Pons (tissue), 1 donor: ENCODE measurements at regions not wholly inside any gene's neighbourhood (a gene's known extent, or its start where the extent isn't known, plus 50 kb on each side); places are given as distances from the start of the nearest gene placed in this dataset.

ENCODE experiments used
- DNase-seq: peaks from one replicate; pipeline ENCODE4 v3.0.0-alpha.2; 2016; ENCODE audit warnings: low spot score

DNA sequence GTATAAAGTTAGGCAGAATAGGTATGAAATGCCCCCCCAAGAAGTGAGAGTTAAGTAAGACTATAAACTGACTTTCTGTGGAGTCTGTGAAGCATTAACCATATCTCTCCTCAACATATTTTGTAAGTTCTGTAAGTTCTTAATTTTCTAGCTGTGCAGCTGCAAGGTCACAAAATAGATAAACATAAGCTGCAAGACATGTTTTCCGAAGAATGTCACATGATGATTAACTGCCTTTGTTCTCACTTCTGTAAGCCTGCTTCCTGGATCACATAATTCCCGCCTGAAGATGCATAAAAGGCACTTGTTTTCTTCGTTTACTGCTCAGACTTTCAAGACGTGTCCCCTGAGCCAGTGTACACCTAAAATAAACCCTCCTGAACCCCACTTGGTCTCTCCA is 292.9 kb upstream of the AMELY start:
- DNase-seq = no peak

DNA sequence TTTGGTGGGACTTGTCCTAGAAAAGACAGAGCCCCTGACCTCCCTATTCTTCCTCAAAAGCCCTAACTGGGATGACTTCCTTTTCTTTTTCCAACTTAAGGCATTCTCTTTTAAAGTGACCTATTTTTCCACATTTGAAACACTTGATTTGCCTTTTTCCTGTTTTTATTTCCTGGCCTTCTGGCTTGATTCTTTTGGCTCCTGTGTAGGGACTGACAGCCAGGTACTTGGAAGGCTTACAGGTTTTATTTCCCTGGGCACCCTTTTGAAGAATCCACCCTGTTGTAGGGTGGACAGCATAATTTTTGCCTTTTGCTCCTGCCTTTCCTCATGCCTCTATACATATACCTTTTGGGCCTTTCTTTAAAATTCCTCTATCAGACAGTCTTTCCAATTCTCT is 271.0 kb upstream of the AMELY start:
- DNase-seq = no peak

DNA sequence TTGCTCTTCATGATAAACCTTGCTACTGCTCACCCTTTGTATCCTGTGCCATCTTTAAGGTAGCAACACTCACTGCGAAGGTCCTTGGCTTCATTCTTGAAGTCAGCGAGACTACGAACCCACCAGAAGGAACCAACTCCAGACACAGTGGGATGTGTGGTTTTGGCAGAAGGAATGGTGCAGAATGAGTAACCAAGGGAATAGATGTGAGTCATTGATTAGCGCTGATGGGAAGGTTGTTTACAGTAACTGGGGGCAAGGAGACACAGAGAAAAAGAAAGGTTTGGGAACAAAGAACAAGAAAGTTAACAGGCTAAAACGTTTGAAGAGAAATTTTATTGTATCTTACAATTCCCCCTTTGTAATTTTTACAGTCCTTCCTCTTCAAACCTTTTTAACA is 266.1 kb upstream of the AMELY start:
- DNase-seq = no peak

DNA sequence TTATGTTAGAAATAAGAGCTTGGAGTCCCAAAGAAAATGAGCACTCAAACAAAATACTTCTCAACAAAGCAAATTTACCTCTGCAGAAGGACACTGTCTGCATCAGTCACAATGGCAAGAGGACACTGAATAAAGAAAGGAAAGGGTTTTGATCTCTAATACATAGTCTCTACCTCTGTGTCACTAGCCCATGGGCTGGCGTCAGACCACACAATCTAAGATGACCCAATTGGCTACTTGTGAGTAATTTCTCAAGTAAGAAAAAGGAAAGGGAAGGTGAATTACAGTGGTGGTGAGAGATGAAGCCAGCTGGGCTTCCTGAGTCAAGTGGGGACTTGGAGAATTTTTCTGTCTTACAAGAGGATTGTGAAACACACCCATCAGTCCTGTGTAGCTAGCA is 257.9 kb upstream of the AMELY start:
- DNase-seq = no peak

DNA sequence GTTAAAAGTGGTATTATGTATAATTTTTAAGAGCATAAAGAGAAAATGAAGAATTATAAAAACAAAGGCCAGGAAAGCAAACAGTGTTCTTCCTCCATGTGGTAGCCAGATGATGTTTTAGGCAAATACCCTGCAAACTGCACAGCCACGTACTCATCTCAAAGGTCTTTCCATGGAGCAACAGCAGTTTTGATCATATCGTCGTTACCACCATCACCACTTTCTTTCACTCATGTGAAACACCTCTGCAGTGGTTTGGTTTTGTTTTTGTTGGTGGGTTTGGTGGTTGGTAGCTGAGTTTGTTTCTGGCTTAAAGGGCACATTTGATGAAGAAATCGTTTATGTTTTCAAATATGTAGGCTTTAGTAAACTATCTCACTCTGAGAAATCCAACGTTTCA is 229.9 kb upstream of the AMELY start:
- no peak for DNase-seq
